ENCODE measurements at regions not wholly inside any gene's neighbourhood (a gene's known extent, or its start where the extent isn't known, plus 50 kb on each side); places are given as distances from the start of the nearest gene placed in this dataset.

GRCh38 chr20:16666272-16666671, 63.6 kb upstream of the SNRPB2 start:
- no peaks in the 10 kb centered on the region for H3K4me1 Mint-ChIP-seq
- DNase-seq = no peak
- Histone ChIP-seq H3K27me3 (ENCODE audit: control insufficient read depth, insufficient read depth, low read length, poor library complexity, severe bottlenecking) (no peaks in the 10 kb centered on the region), H3K4me1 (ENCODE audit: control insufficient read depth, insufficient read depth, low read length) (no peaks in the 10 kb centered on the region), H3K36me3 (ENCODE audit: control insufficient read depth, insufficient read depth, low read length) (no peaks in the 10 kb centered on the region), H3K27ac (ENCODE audit: low read depth, low read length) (no peak overlapping the region), H3K9me3 (ENCODE audit: control insufficient read depth, low read length) (no peaks in the 10 kb centered on the region), H3K9ac (ENCODE audit: extremely low read depth, low read length, poor library complexity, severe bottlenecking) (no peak overlapping the region), H3K4me3 (ENCODE audit: low read length) (no peak overlapping the region)
- WGBS, 2 experiments (ENCODE audit: insufficient coverage in 1 of 2, insufficient read length in 1 of 2) = 90% methylated on average over 2 of the region's 3 CpGs; no CpG with 5 or more reads in 1 of the 2 experiments
- peaks cover 3% of the 10 kb centered on the region for H3K9me3 Mint-ChIP-seq
- no peaks in the 10 kb centered on the region for H3K36me3 Mint-ChIP-seq (ENCODE audit: low read depth)
- TF ChIP-seq, protein P1, sequence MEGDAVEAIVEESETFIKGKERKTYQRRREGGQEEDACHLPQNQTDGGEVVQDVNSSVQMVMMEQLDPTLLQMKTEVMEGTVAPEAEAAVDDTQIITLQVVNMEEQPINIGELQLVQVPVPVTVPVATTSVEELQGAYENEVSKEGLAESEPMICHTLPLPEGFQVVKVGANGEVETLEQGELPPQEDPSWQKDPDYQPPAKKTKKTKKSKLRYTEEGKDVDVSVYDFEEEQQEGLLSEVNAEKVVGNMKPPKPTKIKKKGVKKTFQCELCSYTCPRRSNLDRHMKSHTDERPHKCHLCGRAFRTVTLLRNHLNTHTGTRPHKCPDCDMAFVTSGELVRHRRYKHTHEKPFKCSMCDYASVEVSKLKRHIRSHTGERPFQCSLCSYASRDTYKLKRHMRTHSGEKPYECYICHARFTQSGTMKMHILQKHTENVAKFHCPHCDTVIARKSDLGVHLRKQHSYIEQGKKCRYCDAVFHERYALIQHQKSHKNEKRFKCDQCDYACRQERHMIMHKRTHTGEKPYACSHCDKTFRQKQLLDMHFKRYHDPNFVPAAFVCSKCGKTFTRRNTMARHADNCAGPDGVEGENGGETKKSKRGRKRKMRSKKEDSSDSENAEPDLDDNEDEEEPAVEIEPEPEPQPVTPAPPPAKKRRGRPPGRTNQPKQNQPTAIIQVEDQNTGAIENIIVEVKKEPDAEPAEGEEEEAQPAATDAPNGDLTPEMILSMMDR (conservative IDR thresholded peaks at IDR 0.05) = peak; percentile 70
- H3K27me3 Mint-ChIP-seq (ENCODE audit: insufficient read depth) = no peaks in the 10 kb centered on the region
- H3K27ac Mint-ChIP-seq = no peak overlapping the region
- no peak overlapping the region for H3K4me3 Mint-ChIP-seq

GRCh38 chr20:16664020-16664419, 65.8 kb upstream of the SNRPB2 start:
- Mint-ChIP-seq H3K4me1 (no peaks in the 10 kb centered on the region), H3K4me3 (no peak overlapping the region), H3K36me3 (ENCODE audit: low read depth) (no peaks in the 10 kb centered on the region), H3K27ac (no peak overlapping the region), H3K27me3 (ENCODE audit: insufficient read depth) (no peaks in the 10 kb centered on the region), H3K9me3 (peaks cover 8% of the 10 kb centered on the region)
- Histone ChIP-seq H3K4me1 (ENCODE audit: control insufficient read depth, insufficient read depth, low read length) (no peaks in the 10 kb centered on the region), H3K9ac (ENCODE audit: extremely low read depth, low read length, poor library complexity, severe bottlenecking) (no peak overlapping the region), H3K27me3 (ENCODE audit: control insufficient read depth, insufficient read depth, low read length, poor library complexity, severe bottlenecking) (no peaks in the 10 kb centered on the region), H3K9me3 (ENCODE audit: control insufficient read depth, low read length) (peaks cover 9% of the 10 kb centered on the region), H3K36me3 (ENCODE audit: control insufficient read depth, insufficient read depth, low read length) (no peaks in the 10 kb centered on the region), H3K4me3 (ENCODE audit: low read length) (no peak overlapping the region), H3K27ac (ENCODE audit: low read depth, low read length) (no peak overlapping the region)
- 92 to 93% methylated on average over 4 of the region's 4 CpGs for WGBS, 2 experiments (ENCODE audit: insufficient coverage in 1 of 2, insufficient read length in 1 of 2)
- TF ChIP-seq, protein P1 (conservative IDR thresholded peaks at IDR 0.05) = no peak
- DNase-seq = no peak

- Mint-ChIP-seq H3K27ac (no peak overlapping the region), H3K4me1 (no peaks in the 10 kb centered on the region), H3K27me3 (ENCODE audit: insufficient read depth) (no peaks in the 10 kb centered on the region), H3K9me3 (peaks cover 10% of the 10 kb centered on the region), H3K4me3 (no peak overlapping the region), H3K36me3 (ENCODE audit: low read depth) (no peaks in the 10 kb centered on the region)
- Histone ChIP-seq H3K36me3 (ENCODE audit: control insufficient read depth, insufficient read depth, low read length) (no peaks in the 10 kb centered on the region), H3K27ac (ENCODE audit: low read depth, low read length) (no peak overlapping the region), H3K27me3 (ENCODE audit: control insufficient read depth, insufficient read depth, low read length, poor library complexity, severe bottlenecking) (no peaks in the 10 kb centered on the region), H3K9ac (ENCODE audit: extremely low read depth, low read length, poor library complexity, severe bottlenecking) (no peak overlapping the region), H3K4me1 (ENCODE audit: control insufficient read depth, insufficient read depth, low read length) (no peaks in the 10 kb centered on the region), H3K9me3 (ENCODE audit: control insufficient read depth, low read length) (peaks cover 11% of the 10 kb centered on the region), H3K4me3 (ENCODE audit: low read length) (no peak overlapping the region)
- DNase-seq = no peak
- WGBS, 2 experiments (ENCODE audit: insufficient coverage in 1 of 2, insufficient read length in 1 of 2) = 90 to 100% methylated on average over 1 to 2 of the region's 2 CpGs
- TF ChIP-seq, protein P1 (conservative IDR thresholded peaks at IDR 0.05) = no peak
Observed at GRCh38 chr20:16662467-16662866, 67.4 kb upstream of the SNRPB2 start.

Measured in endodermal cell (in vitro differentiated cells).